SK-N-SH treated with all-trans-retinoic acid at 6 μM for 48 hours (cell line): ENCODE measurements at regions not wholly inside any gene's neighbourhood (a gene's known extent, or its start where the extent isn't known, plus 50 kb on each side); places are given as distances from the start of the nearest gene placed in this dataset.

Experiments used
- ESRRG ChIP-seq: fragments of 250-450 bp; sonication (Bioruptor Pico); IDR thresholded peaks from 2 replicates; pipeline ENCODE4 v1.6.1; 2021; ENCODE audit warnings: mild to moderate bottlenecking
- ISL1 ChIP-seq: fragments of 250-450 bp; sonication (Bioruptor Pico); IDR thresholded peaks from 2 replicates; pipeline ENCODE4 v2.1.2; 2022; ENCODE audit warnings: mild to moderate bottlenecking, moderate library complexity
- OSR1 ChIP-seq: fragments of 250-450 bp; sonication (Bioruptor Pico); IDR thresholded peaks from 2 replicates; pipeline ENCODE4 v1.8.0; 2022; ENCODE audit warnings: moderate library complexity, mild to moderate bottlenecking, inconsistent platforms
- PPARA ChIP-seq: fragments of 250-450 bp; sonication (Bioruptor Pico); IDR thresholded peaks from 2 replicates; pipeline ENCODE4 v1.5.0; 2020; ENCODE audit warnings: mild to moderate bottlenecking, borderline replicate concordance
- RARB ChIP-seq: fragments of 250-450 bp; sonication (Bioruptor Pico); IDR thresholded peaks from 2 replicates; pipeline ENCODE4 v1.8.0; 2021; ENCODE audit warnings: mild to moderate bottlenecking, moderate library complexity
- TOX ChIP-seq: fragments of 250-450 bp; sonication (Bioruptor Pico); IDR thresholded peaks from 2 replicates; pipeline ENCODE4 v1.8.0; 2021; ENCODE audit warnings: mild to moderate bottlenecking, moderate library complexity, borderline replicate concordance
- ZC3H10 ChIP-seq: fragments of 250-450 bp; sonication (Bioruptor Pico); IDR thresholded peaks from 2 replicates; pipeline ENCODE4 v1.5.1; 2021; ENCODE audit warnings: mild to moderate bottlenecking, moderate library complexity
- ZFP3 ChIP-seq: fragments of 250-450 bp; sonication (Bioruptor Pico); IDR thresholded peaks from 2 replicates; pipeline ENCODE4 v1.5.0; 2020; ENCODE audit warnings: mild to moderate bottlenecking, moderate library complexity
- ZNF8 ChIP-seq: fragments of 450-650 bp; formaldehyde crosslinking; IDR thresholded peaks from 2 replicates; pipeline ENCODE4 v1.5.0; 2020; ENCODE audit warnings: mild to moderate bottlenecking, moderate library complexity
- TF ChIP-seq, protein P1 (sequence below): fragments of 250-450 bp; sonication (Bioruptor Pico); IDR thresholded peaks from 2 replicates; pipeline ENCODE4 v1.8.0; 2020; ENCODE audit warnings: mild to moderate bottlenecking, moderate library complexity, borderline replicate concordance
- TF ChIP-seq, protein P2 (sequence below): fragments of 250-450 bp; sonication (Bioruptor Pico); IDR thresholded peaks from 2 replicates; pipeline ENCODE4 v1.5.0; 2020; ENCODE audit warnings: mild to moderate bottlenecking, moderate library complexity
- TF ChIP-seq, protein P3 (sequence below): fragments of 250-450 bp; sonication (Bioruptor Pico); IDR thresholded peaks from 2 replicates; pipeline ENCODE4 v1.5.1; 2020; ENCODE audit warnings: low read depth, mild to moderate bottlenecking, moderate library complexity

GRCh38 chr12:113757221-113758002 lies 208.7 kb downstream of the RBM19 start:
- TF ChIP-seq, protein P1, sequence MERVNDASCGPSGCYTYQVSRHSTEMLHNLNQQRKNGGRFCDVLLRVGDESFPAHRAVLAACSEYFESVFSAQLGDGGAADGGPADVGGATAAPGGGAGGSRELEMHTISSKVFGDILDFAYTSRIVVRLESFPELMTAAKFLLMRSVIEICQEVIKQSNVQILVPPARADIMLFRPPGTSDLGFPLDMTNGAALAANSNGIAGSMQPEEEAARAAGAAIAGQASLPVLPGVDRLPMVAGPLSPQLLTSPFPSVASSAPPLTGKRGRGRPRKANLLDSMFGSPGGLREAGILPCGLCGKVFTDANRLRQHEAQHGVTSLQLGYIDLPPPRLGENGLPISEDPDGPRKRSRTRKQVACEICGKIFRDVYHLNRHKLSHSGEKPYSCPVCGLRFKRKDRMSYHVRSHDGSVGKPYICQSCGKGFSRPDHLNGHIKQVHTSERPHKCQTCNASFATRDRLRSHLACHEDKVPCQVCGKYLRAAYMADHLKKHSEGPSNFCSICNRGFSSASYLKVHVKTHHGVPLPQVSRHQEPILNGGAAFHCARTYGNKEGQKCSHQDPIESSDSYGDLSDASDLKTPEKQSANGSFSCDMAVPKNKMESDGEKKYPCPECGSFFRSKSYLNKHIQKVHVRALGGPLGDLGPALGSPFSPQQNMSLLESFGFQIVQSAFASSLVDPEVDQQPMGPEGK (CRISPR knock-in tag) = no peak
- TF ChIP-seq, protein P2, sequence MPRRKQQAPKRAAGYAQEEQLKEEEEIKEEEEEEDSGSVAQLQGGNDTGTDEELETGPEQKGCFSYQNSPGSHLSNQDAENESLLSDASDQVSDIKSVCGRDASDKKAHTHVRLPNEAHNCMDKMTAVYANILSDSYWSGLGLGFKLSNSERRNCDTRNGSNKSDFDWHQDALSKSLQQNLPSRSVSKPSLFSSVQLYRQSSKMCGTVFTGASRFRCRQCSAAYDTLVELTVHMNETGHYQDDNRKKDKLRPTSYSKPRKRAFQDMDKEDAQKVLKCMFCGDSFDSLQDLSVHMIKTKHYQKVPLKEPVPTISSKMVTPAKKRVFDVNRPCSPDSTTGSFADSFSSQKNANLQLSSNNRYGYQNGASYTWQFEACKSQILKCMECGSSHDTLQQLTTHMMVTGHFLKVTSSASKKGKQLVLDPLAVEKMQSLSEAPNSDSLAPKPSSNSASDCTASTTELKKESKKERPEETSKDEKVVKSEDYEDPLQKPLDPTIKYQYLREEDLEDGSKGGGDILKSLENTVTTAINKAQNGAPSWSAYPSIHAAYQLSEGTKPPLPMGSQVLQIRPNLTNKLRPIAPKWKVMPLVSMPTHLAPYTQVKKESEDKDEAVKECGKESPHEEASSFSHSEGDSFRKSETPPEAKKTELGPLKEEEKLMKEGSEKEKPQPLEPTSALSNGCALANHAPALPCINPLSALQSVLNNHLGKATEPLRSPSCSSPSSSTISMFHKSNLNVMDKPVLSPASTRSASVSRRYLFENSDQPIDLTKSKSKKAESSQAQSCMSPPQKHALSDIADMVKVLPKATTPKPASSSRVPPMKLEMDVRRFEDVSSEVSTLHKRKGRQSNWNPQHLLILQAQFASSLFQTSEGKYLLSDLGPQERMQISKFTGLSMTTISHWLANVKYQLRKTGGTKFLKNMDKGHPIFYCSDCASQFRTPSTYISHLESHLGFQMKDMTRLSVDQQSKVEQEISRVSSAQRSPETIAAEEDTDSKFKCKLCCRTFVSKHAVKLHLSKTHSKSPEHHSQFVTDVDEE (CRISPR knock-in tag) = no peak
- no peak for TF ChIP-seq ZFP3 (CRISPR knock-in tag)
- no peak for TF ChIP-seq RARB (CRISPR knock-in tag)
- TF ChIP-seq OSR1 = no peak
- no peak for TF ChIP-seq ISL1
- TF ChIP-seq, protein P3, sequence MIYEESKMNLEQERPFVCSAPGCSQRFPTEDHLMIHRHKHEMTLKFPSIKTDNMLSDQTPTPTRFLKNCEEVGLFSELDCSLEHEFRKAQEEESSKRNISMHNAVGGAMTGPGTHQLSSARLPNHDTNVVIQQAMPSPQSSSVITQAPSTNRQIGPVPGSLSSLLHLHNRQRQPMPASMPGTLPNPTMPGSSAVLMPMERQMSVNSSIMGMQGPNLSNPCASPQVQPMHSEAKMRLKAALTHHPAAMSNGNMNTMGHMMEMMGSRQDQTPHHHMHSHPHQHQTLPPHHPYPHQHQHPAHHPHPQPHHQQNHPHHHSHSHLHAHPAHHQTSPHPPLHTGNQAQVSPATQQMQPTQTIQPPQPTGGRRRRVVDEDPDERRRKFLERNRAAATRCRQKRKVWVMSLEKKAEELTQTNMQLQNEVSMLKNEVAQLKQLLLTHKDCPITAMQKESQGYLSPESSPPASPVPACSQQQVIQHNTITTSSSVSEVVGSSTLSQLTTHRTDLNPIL (CRISPR knock-in tag) = no peak
- TF ChIP-seq PPARA (CRISPR knock-in tag) = no peak
- no peak for TF ChIP-seq ZNF8
- TF ChIP-seq TOX (CRISPR knock-in tag) = no peak
- TF ChIP-seq ESRRG = no peak
- TF ChIP-seq ZC3H10 (CRISPR knock-in tag) = no peak
